OCI-LY7 (cell line): ENCODE measurements at regions not wholly inside any gene's neighbourhood (a gene's known extent, or its start where the extent isn't known, plus 50 kb on each side); places are given as distances from the start of the nearest gene placed in this dataset.

ENCODE experiments used
- CTCF ChIP-seq: fragments of 200-600 bp; sonication (generic); conservative IDR thresholded peaks from 2 replicates; pipeline ENCODE4 v1.5.1; 2014; ENCODE audit warnings: mild to moderate bottlenecking, antibody characterized with exemption, low read length, moderate library complexity, mixed read lengths
- EZH2phosphoT487 ChIP-seq: fragments of 200-600 bp; sonication (generic); IDR thresholded peaks from 2 replicates; pipeline ENCODE4 v1.6.1; 2018; ENCODE audit warnings: low read depth, borderline replicate concordance, mild to moderate bottlenecking, mixed run types, antibody characterized with exemption, low read length, moderate library complexity, mixed read lengths

GRCh38 chr11:92313784-92314183 lies 89.2 kb downstream of the FAT3 start:
- TF ChIP-seq CTCF, result no peak
- no peak for TF ChIP-seq EZH2phosphoT487
